Hematopoietic multipotent progenitor cell treated with erythropoietin and hydrocortisone succinate and interleukin-3 and kit ligand, for 15 days (in vitro differentiated cells): ENCODE measurements at regions not wholly inside any gene's neighbourhood (a gene's known extent, or its start where the extent isn't known, plus 50 kb on each side); places are given as distances from the start of the nearest gene placed in this dataset.

Experiments
- DNase-seq: peaks from one replicate; pipeline ENCODE4 v3.0.0-alpha.2; 2015; ENCODE audit warnings: low spot score

- no peak for DNase-seq
Observed at GRCh38 chr9:71589612-71590011, 178.7 kb downstream of the CEMIP2 start.

GRCh38 chr9:71587576-71588362, 180.5 kb downstream of the CEMIP2 start:
- no peak for DNase-seq

- no peak for DNase-seq
Observed at GRCh38 chr9:71583792-71584191, 184.5 kb downstream of the CEMIP2 start.

- DNase-seq: no peak
Observed at GRCh38 chr9:71582347-71582746, 186.0 kb downstream of the CEMIP2 start.

- no peak for DNase-seq
Observed at GRCh38 chr9:71581101-71581500, 187.2 kb downstream of the CEMIP2 start.

- no peak for DNase-seq
Observed at GRCh38 chr9:71571186-71571585, 197.1 kb downstream of the CEMIP2 start.

GRCh38 chr9:71567890-71568289, 200.4 kb downstream of the CEMIP2 start:
- DNase-seq: no peak

GRCh38 chr9:71562140-71562539, 206.2 kb downstream of the CEMIP2 start:
- DNase-seq: no peak

GRCh38 chr9:71557310-71557709, 211.0 kb downstream of the CEMIP2 start:
- DNase-seq: no peak

- DNase-seq: no peak
Observed at GRCh38 chr9:71552480-71552879, 215.8 kb downstream of the CEMIP2 start.

GRCh38 chr9:71549023-71549422, 219.3 kb downstream of the CEMIP2 start:
- no peak for DNase-seq

- DNase-seq: no peak
Observed at GRCh38 chr9:71544464-71544863, 223.8 kb downstream of the CEMIP2 start.

- DNase-seq: no peak
Observed at GRCh38 chr9:71541436-71541835, 226.9 kb downstream of the CEMIP2 start.

GRCh38 chr9:71524996-71525580, 243.2 kb downstream of the CEMIP2 start:
- DNase-seq: no peak

- no peak for DNase-seq
Observed at GRCh38 chr9:71524516-71524915, 243.8 kb downstream of the CEMIP2 start.

GRCh38 chr9:71521132-71521531, 247.2 kb downstream of the CEMIP2 start:
- DNase-seq: no peak

GRCh38 chr9:71519098-71519696, 249.1 kb downstream of the CEMIP2 start:
- DNase-seq: no peak

GRCh38 chr9:71518045-71518827, 250.1 kb downstream of the CEMIP2 start:
- no peak for DNase-seq

GRCh38 chr9:71515626-71516025, 252.7 kb downstream of the CEMIP2 start:
- no peak for DNase-seq

- no peak for DNase-seq
Observed at GRCh38 chr9:71515107-71515506, 253.2 kb downstream of the CEMIP2 start.

- DNase-seq: no peak
Observed at GRCh38 chr9:71514344-71514975, 253.9 kb downstream of the CEMIP2 start.

- DNase-seq: no peak
Observed at GRCh38 chr9:71509054-71509453, 259.3 kb downstream of the CEMIP2 start.
